Smooth muscle cell (in vitro differentiated cells): ENCODE measurements at regions not wholly inside any gene's neighbourhood (a gene's known extent, or its start where the extent isn't known, plus 50 kb on each side); places are given as distances from the start of the nearest gene placed in this dataset.
A peak's percentile ranks its signal among the peaks of the same experiment; 100 is the strongest.

Experiments
- DNase-seq: peaks from one replicate; lab custom pipeline; 2025; ENCODE audit not compliant: unreplicated experiment; lab: John Stamatoyannopoulos, UW
- H2AFZ ChIP-seq: fragments of 200-600 bp; sonication (generic); 2 replicates; pipeline ENCODE4 v1.6.0; 2016; ENCODE audit warnings: antibody characterized with exemption, low read depth, mild to moderate bottlenecking
- H3F3A ChIP-seq: fragments of 200-600 bp; sonication (generic); 2 replicates; pipeline ENCODE4 v1.6.0; 2017; ENCODE audit warnings: antibody characterized with exemption, low read depth
- H3K27ac ChIP-seq: fragments of 200-600 bp; sonication (generic); 2 replicates; pipeline ENCODE4 v1.5.1; 2016; ENCODE audit warnings: low read depth, mild to moderate bottlenecking
- H3K27me3 ChIP-seq: fragments of 200-600 bp; sonication (generic); 2 replicates; pipeline ENCODE4 v1.6.1; 2016; ENCODE audit warnings: low read depth, mild to moderate bottlenecking
- H3K36me3 ChIP-seq: fragments of 200-600 bp; sonication (generic); 2 replicates; pipeline ENCODE4 v1.5.1; 2016; ENCODE audit warnings: low read depth
- H3K4me1 ChIP-seq: fragments of 200-600 bp; sonication (generic); 2 replicates; pipeline ENCODE4 v1.5.1; 2016; ENCODE audit warnings: low read depth
- H3K4me2 ChIP-seq: fragments of 200-600 bp; sonication (generic); 2 replicates; pipeline ENCODE4 v1.6.0; 2016; ENCODE audit warnings: mild to moderate bottlenecking
- H3K4me3 ChIP-seq: fragments of 200-600 bp; sonication (generic); 2 replicates; pipeline ENCODE4 v1.5.1; 2016; ENCODE audit warnings: mild to moderate bottlenecking
- H3K79me2 ChIP-seq: fragments of 200-600 bp; sonication (generic); 2 replicates; pipeline ENCODE4 v1.6.0; 2016; ENCODE audit warnings: low read depth, mild to moderate bottlenecking
- H3K9ac ChIP-seq: fragments of 200-600 bp; sonication (generic); 2 replicates; pipeline ENCODE4 v1.6.0; 2016; ENCODE audit warnings: low read depth
- H3K9me3 ChIP-seq: fragments of 200-600 bp; sonication (generic); replicated peaks from 2 replicates; pipeline ENCODE4 v1.5.1; 2016; ENCODE audit warnings: low read depth
- H4K20me1 ChIP-seq: fragments of 200-600 bp; sonication (generic); 2 replicates; pipeline ENCODE4 v1.6.0; 2016; ENCODE audit warnings: low read depth
- WGBS: methylation state at CpG from one replicate; pipeline ENCODE4 v1.1.7; 2016; ENCODE audit warnings: low lambda C conversion rate; 5-methylcytosine and 5-hydroxymethylcytosine counted together
- TF ChIP-seq, protein P1 (sequence below): fragments of 200-600 bp; sonication (generic); IDR thresholded peaks from 2 replicates; pipeline ENCODE4 v1.5.1; 2017; ENCODE audit warnings: borderline replicate concordance, mild to moderate bottlenecking, antibody characterized with exemption; ENCODE audit not compliant: insufficient read depth, poor library complexity, severe bottlenecking

GRCh38 chr5:72599519-72600370 lies 92.5 kb upstream of the ZNF366 start:
- TF ChIP-seq, protein P1, sequence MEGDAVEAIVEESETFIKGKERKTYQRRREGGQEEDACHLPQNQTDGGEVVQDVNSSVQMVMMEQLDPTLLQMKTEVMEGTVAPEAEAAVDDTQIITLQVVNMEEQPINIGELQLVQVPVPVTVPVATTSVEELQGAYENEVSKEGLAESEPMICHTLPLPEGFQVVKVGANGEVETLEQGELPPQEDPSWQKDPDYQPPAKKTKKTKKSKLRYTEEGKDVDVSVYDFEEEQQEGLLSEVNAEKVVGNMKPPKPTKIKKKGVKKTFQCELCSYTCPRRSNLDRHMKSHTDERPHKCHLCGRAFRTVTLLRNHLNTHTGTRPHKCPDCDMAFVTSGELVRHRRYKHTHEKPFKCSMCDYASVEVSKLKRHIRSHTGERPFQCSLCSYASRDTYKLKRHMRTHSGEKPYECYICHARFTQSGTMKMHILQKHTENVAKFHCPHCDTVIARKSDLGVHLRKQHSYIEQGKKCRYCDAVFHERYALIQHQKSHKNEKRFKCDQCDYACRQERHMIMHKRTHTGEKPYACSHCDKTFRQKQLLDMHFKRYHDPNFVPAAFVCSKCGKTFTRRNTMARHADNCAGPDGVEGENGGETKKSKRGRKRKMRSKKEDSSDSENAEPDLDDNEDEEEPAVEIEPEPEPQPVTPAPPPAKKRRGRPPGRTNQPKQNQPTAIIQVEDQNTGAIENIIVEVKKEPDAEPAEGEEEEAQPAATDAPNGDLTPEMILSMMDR, result no peak
- Histone ChIP-seq H3K27me3 (no peaks in the 10 kb centered on the region), H3K4me3 (no peak overlapping the region), H3K27ac (peak overlapping the region; percentile 99), H3K36me3 (no peaks in the 10 kb centered on the region), H3K79me2 (no peaks in the 10 kb centered on the region), H3K4me2 (peak overlapping the region; percentile 70), H3K9me3 (no peaks in the 10 kb centered on the region), H3K4me1 (peaks cover 25% of the 10 kb centered on the region), H3K9ac (peak overlapping the region; percentile 91), H2AFZ (no peak overlapping the region), H3F3A (peaks cover 34% of the 10 kb centered on the region), H4K20me1 (no peaks in the 10 kb centered on the region)
- DNase-seq, result no peak
- 35% methylated on average over 5 of the region's 5 CpGs for WGBS

GRCh38 chr5:72599065-72599433 lies 91.8 kb upstream of the ZNF366 start:
- no peak overlapping the region for H2AFZ ChIP-seq
- H3K36me3 ChIP-seq, result no peaks in the 10 kb centered on the region
- no peak overlapping the region for H3K4me3 ChIP-seq
- H3K4me2 ChIP-seq, result peak overlapping the region; percentile 70
- H3K4me1 ChIP-seq, result peaks cover 25% of the 10 kb centered on the region
- H3K27ac ChIP-seq, result peak overlapping the region; percentile 99
- peaks cover 34% of the 10 kb centered on the region for H3F3A ChIP-seq
- H4K20me1 ChIP-seq, result no peaks in the 10 kb centered on the region
- H3K79me2 ChIP-seq, result no peaks in the 10 kb centered on the region
- no peaks in the 10 kb centered on the region for H3K27me3 ChIP-seq
- TF ChIP-seq, protein P1, result no peak
- H3K9me3 ChIP-seq, result no peaks in the 10 kb centered on the region
- no peak for DNase-seq
- peak overlapping the region; percentile 91 for H3K9ac ChIP-seq
- 67% methylated on average over 2 of the region's 2 CpGs for WGBS

GRCh38 chr5:72598401-72599064 lies 91.3 kb upstream of the ZNF366 start:
- Histone ChIP-seq H3K9me3 (no peaks in the 10 kb centered on the region), H3K9ac (peak overlapping the region; percentile 91), H3K36me3 (no peaks in the 10 kb centered on the region), H4K20me1 (no peaks in the 10 kb centered on the region), H3K4me3 (no peak overlapping the region), H2AFZ (no peak overlapping the region), H3K4me1 (peaks cover 25% of the 10 kb centered on the region), H3F3A (peaks cover 34% of the 10 kb centered on the region), H3K27ac (peak overlapping the region; percentile 99), H3K79me2 (no peaks in the 10 kb centered on the region), H3K4me2 (peak overlapping the region; percentile 44), H3K27me3 (no peaks in the 10 kb centered on the region)
- TF ChIP-seq, protein P1, result no peak
- 20% methylated on average over 5 of the region's 5 CpGs for WGBS
- DNase-seq, result no peak
